GM12875 (cell line): ENCODE measurements at regions not wholly inside any gene's neighbourhood (a gene's known extent, or its start where the extent isn't known, plus 50 kb on each side); places are given as distances from the start of the nearest gene placed in this dataset.

Experiments used
- H3K4me3 ChIP-seq: one replicate; pipeline ENCODE4 v1.5.1; 2011; ENCODE audit warnings: low read depth, low read length, control low read depth
- CTCF ChIP-seq: IDR thresholded peaks from 2 replicates; pipeline ENCODE4 v1.5.1; 2011; ENCODE audit warnings: low read depth, mild to moderate bottlenecking, control low read depth, inconsistent platforms, low read length, moderate library complexity, borderline replicate concordance; ENCODE audit not compliant: insufficient read depth

- no peak for TF ChIP-seq CTCF
- no peak overlapping the region for H3K4me3 ChIP-seq
Observed at GRCh38 chr19:30795727-30796126, 423.5 kb downstream of the ZNF536 start.

GRCh38 chr19:30792561-30793505, 420.6 kb downstream of the ZNF536 start:
- H3K4me3 ChIP-seq = no peak overlapping the region
- no peak for TF ChIP-seq CTCF

- no peak for TF ChIP-seq CTCF
- H3K4me3 ChIP-seq = no peak overlapping the region
Observed at GRCh38 chr19:30791088-30791487, 418.9 kb downstream of the ZNF536 start.

- no peak overlapping the region for H3K4me3 ChIP-seq
- no peak for TF ChIP-seq CTCF
Observed at GRCh38 chr19:30790056-30790680, 418.0 kb downstream of the ZNF536 start.

- H3K4me3 ChIP-seq = no peak overlapping the region
- TF ChIP-seq CTCF = no peak
Observed at GRCh38 chr19:30788105-30788765, 416.1 kb downstream of the ZNF536 start.

GRCh38 chr19:30785458-30786137, 413.4 kb downstream of the ZNF536 start:
- H3K4me3 ChIP-seq = no peak overlapping the region
- no peak for TF ChIP-seq CTCF
